WTC11 (cell line): ENCODE measurements at regions not wholly inside any gene's neighbourhood (a gene's known extent, or its start where the extent isn't known, plus 50 kb on each side); places are given as distances from the start of the nearest gene placed in this dataset.
"Not testable (repeated sequence)": the region's sequence is repeated elsewhere in the genome, so short reads cannot be mapped to it uniquely, and the experiment has no call there.

Source experiments
- ATAC-seq: fragments of 200-7000 bp; cut with Tn5 transposase; 2 replicates; pipeline ENCODE4 v1.10.0; 2021; ENCODE audit warnings: mild to moderate bottlenecking, moderate library complexity
- CTCF ChIA-PET: fragments of 300-600 bp; sonication (Branson Sonifier 250); formaldehyde crosslinking; loops from one replicate; lab custom pipeline; 2021; ENCODE audit warnings: antibody characterized with exemption; lab: Charles Lee
- POLR2A ChIA-PET: fragments of 350-600 bp; sonication (Branson Sonifier 250); formaldehyde crosslinking; loops from one replicate; lab custom pipeline; 2021; ENCODE audit warnings: antibody characterized with exemption; lab: Charles Lee
- DNase-seq: peaks from one replicate; pipeline ENCODE4 v3.0.0; 2021; ENCODE audit warnings: low spot score
- H3K27ac Mint-ChIP-seq: 2 replicates; pipeline ENCODE4 v1.8.0; 2021; ENCODE audit warnings: mixed read lengths
- H3K27me3 Mint-ChIP-seq: 2 replicates; pipeline ENCODE4 v1.8.0; 2021; ENCODE audit warnings: low read depth, mild to moderate bottlenecking, moderate library complexity, mixed read lengths
- H3K36me3 Mint-ChIP-seq: 2 replicates; pipeline ENCODE4 v1.8.0; 2021; ENCODE audit warnings: mixed read lengths
- H3K4me1 Mint-ChIP-seq: 2 replicates; pipeline ENCODE4 v1.8.0; 2022; ENCODE audit warnings: mixed read lengths
- H3K4me3 Mint-ChIP-seq: 2 replicates; pipeline ENCODE4 v1.8.0; 2021; ENCODE audit warnings: mild to moderate bottlenecking, moderate library complexity, mixed read lengths
- H3K9me3 Mint-ChIP-seq: 2 replicates; pipeline ENCODE4 v1.8.0; 2021; ENCODE audit warnings: mixed read lengths
- CREB1 ChIP-seq: sonication (generic); formaldehyde crosslinking; IDR thresholded peaks from 2 replicates; pipeline ENCODE4 v1.8.0; 2023; ENCODE audit warnings: mild to moderate bottlenecking, missing genetic modification reagents
- FOXJ3 ChIP-seq: sonication (generic); formaldehyde crosslinking; IDR thresholded peaks from 2 replicates; pipeline ENCODE4 v1.9.0; 2021; ENCODE audit warnings: missing genetic modification reagents, mild to moderate bottlenecking, borderline replicate concordance
- FOXK1 ChIP-seq: sonication (generic); formaldehyde crosslinking; IDR thresholded peaks from 2 replicates; pipeline ENCODE4 v1.8.0; 2022; ENCODE audit warnings: mild to moderate bottlenecking, moderate library complexity, missing genetic modification reagents
- TCF7 ChIP-seq: sonication (generic); formaldehyde crosslinking; IDR thresholded peaks from 2 replicates; pipeline ENCODE4 v1.8.0; 2022; ENCODE audit warnings: mild to moderate bottlenecking, low read depth, missing genetic modification reagents, moderate library complexity
- TEAD1 ChIP-seq: sonication (generic); formaldehyde crosslinking; IDR thresholded peaks from 2 replicates; pipeline ENCODE4 v1.8.0; 2022; ENCODE audit warnings: mild to moderate bottlenecking, missing genetic modification reagents
- ZBTB21 ChIP-seq: sonication (generic); formaldehyde crosslinking; IDR thresholded peaks from 2 replicates; pipeline ENCODE4 v1.8.1; 2023; ENCODE audit warnings: mild to moderate bottlenecking, missing genetic modification reagents, borderline replicate concordance
- TF ChIP-seq, protein P1 (sequence below): sonication (generic); formaldehyde crosslinking; IDR thresholded peaks from 2 replicates; pipeline ENCODE4 v1.8.0; 2022; ENCODE audit warnings: missing genetic modification reagents
- TF ChIP-seq, protein P2 (sequence below): sonication (generic); formaldehyde crosslinking; IDR thresholded peaks from 2 replicates; pipeline ENCODE4 v1.8.1; 2023; ENCODE audit warnings: mild to moderate bottlenecking, missing genetic modification reagents
- TF ChIP-seq, protein P3 (sequence below): fragments of 250-450 bp; sonication (Bioruptor Pico); IDR thresholded peaks from 2 replicates; pipeline ENCODE4 v1.8.0; 2021; ENCODE audit warnings: mild to moderate bottlenecking
- TF ChIP-seq, protein P4 (sequence below): sonication (generic); formaldehyde crosslinking; IDR thresholded peaks from 2 replicates; pipeline ENCODE4 v1.8.1; 2023; ENCODE audit warnings: mild to moderate bottlenecking, missing genetic modification reagents, moderate library complexity
- TF ChIP-seq, protein P5 (sequence below): fragments of 250-450 bp; sonication (Bioruptor Pico); IDR thresholded peaks from 2 replicates; pipeline ENCODE4 v1.9.0; 2021; ENCODE audit warnings: mild to moderate bottlenecking, borderline replicate concordance
- TF ChIP-seq, protein P6 (sequence below): sonication (generic); formaldehyde crosslinking; IDR thresholded peaks from 2 replicates; pipeline ENCODE4 v1.8.1; 2022; ENCODE audit warnings: low read depth, missing genetic modification reagents, borderline replicate concordance

DNA sequence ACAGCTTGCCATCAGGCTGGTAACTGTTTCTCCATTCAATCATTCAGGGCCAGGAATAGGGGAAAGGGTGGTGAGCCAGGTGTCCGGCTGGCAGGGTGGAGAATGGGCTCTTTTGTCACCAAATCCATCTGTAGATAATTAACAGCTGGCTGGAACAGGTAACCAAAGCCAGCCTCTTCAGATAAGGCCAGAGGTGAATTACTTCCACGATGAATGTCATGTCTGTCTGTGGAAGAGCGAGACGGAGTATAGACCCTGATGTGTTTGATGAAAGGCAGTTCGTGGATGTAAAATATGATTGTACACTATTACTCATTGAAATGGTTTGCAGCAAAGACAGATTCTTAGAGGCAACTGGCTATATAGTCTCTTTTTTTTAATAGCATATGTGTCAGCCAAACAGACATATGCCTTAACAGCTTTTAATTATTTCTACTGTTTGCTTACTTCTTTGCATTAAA is 149.8 kb downstream of the KLF6 start:
- ATAC-seq, result no peak
- H3K36me3 Mint-ChIP-seq, result no peaks in the 10 kb centered on the region
- peaks cover 11% of the 10 kb centered on the region; the same call in 1 of the 2 replicates for H3K9me3 Mint-ChIP-seq
- ChIA-PET CTCF (no interaction called here), POLR2A (no interaction called here)
- H3K4me1 Mint-ChIP-seq, result peaks cover 10% of the 10 kb centered on the region
- no peak overlapping the region for H3K27ac Mint-ChIP-seq
- H3K4me3 Mint-ChIP-seq, result no peak overlapping the region
- no peaks in the 10 kb centered on the region for H3K27me3 Mint-ChIP-seq
- DNase-seq, result no peak
- TF ChIP-seq, protein P1, sequence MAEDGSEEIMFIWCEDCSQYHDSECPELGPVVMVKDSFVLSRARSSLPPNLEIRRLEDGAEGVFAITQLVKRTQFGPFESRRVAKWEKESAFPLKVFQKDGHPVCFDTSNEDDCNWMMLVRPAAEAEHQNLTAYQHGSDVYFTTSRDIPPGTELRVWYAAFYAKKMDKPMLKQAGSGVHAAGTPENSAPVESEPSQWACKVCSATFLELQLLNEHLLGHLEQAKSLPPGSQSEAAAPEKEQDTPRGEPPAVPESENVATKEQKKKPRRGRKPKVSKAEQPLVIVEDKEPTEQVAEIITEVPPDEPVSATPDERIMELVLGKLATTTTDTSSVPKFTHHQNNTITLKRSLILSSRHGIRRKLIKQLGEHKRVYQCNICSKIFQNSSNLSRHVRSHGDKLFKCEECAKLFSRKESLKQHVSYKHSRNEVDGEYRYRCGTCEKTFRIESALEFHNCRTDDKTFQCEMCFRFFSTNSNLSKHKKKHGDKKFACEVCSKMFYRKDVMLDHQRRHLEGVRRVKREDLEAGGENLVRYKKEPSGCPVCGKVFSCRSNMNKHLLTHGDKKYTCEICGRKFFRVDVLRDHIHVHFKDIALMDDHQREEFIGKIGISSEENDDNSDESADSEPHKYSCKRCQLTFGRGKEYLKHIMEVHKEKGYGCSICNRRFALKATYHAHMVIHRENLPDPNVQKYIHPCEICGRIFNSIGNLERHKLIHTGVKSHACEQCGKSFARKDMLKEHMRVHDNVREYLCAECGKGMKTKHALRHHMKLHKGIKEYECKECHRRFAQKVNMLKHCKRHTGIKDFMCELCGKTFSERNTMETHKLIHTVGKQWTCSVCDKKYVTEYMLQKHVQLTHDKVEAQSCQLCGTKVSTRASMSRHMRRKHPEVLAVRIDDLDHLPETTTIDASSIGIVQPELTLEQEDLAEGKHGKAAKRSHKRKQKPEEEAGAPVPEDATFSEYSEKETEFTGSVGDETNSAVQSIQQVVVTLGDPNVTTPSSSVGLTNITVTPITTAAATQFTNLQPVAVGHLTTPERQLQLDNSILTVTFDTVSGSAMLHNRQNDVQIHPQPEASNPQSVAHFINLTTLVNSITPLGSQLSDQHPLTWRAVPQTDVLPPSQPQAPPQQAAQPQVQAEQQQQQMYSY (CRISPR knock-in tag), result no peak

DNA sequence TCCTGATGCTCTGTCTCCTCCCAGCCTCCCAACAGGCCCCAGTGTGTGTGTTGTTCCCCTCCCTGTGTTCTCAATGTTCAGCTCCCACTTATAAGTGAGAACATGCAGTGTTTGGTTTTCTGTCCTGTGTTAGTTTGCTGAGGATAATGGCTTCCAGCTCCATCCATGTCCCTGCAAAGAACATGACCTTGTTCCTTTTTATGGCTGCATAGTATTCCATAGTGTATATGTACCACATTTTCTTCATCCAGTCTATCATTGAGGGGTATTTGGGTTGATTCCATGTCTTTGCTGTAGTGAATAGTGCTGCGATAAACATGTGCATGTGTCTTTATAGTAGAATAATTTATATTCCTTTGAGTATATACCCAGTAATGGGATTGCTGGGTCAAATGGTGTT is 150.4 kb downstream of the KLF6 start:
- DNase-seq, H3K27ac Mint-ChIP-seq, ATAC-seq, H3K36me3 Mint-ChIP-seq, H3K4me3 Mint-ChIP-seq, H3K27me3 Mint-ChIP-seq, H3K4me1 Mint-ChIP-seq, POLR2A ChIA-PET, CTCF ChIA-PET: not testable (repeated sequence)
- H3K9me3 Mint-ChIP-seq, result peaks cover 14% of the 10 kb centered on the region; the same call in 1 of the 2 replicates

DNA sequence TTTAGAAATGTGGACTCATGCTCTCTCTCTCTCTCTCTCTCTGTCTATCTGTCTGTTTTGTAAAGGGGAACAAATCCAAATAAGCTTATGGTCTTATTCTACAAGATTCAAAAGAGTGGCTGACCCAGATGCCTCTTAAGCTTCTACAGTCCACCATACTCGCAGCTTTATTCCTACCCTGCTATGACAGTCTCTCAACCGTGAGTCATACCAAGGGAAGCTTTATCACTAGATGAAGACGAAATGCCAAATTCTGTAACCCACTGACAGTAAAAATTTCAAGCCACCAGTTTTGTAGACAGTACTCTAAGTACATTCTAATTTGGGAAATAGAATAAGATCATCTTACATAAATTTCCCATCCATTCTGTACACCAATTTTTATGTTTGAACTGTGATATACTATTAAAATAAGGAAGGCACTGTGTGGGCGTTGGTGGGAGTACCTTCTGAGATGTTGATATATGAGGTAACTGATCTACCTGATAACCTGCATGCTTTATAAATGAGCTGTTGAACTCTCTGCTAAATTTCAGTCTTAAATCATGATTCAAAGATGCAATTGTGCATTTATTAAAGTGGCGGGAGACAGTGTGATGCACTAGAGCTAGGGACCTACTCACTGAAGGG is 153.2 kb downstream of the KLF6 start:
- CTCF ChIA-PET, result no interaction called here

More for the DNA sequence above, 153.2 kb downstream of the KLF6 start:
- Mint-ChIP-seq H3K4me3 (no peak overlapping the region), H3K9me3 (peaks cover 16% of the 10 kb centered on the region), H3K27ac (no peak overlapping the region), H3K36me3 (no peaks in the 10 kb centered on the region), H3K4me1 (peaks cover 7% of the 10 kb centered on the region)
- DNase-seq (no peak), ATAC-seq (no peak)
- POLR2A ChIA-PET, result no interaction called here
- TF ChIP-seq, protein P2, sequence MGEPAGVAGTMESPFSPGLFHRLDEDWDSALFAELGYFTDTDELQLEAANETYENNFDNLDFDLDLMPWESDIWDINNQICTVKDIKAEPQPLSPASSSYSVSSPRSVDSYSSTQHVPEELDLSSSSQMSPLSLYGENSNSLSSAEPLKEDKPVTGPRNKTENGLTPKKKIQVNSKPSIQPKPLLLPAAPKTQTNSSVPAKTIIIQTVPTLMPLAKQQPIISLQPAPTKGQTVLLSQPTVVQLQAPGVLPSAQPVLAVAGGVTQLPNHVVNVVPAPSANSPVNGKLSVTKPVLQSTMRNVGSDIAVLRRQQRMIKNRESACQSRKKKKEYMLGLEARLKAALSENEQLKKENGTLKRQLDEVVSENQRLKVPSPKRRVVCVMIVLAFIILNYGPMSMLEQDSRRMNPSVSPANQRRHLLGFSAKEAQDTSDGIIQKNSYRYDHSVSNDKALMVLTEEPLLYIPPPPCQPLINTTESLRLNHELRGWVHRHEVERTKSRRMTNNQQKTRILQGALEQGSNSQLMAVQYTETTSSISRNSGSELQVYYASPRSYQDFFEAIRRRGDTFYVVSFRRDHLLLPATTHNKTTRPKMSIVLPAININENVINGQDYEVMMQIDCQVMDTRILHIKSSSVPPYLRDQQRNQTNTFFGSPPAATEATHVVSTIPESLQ (CRISPR knock-in tag), result no peak
- no peak for TF ChIP-seq FOXJ3 (CRISPR knock-in tag)
- no peak for TF ChIP-seq CREB1 (CRISPR knock-in tag)
- TF ChIP-seq, protein P3, sequence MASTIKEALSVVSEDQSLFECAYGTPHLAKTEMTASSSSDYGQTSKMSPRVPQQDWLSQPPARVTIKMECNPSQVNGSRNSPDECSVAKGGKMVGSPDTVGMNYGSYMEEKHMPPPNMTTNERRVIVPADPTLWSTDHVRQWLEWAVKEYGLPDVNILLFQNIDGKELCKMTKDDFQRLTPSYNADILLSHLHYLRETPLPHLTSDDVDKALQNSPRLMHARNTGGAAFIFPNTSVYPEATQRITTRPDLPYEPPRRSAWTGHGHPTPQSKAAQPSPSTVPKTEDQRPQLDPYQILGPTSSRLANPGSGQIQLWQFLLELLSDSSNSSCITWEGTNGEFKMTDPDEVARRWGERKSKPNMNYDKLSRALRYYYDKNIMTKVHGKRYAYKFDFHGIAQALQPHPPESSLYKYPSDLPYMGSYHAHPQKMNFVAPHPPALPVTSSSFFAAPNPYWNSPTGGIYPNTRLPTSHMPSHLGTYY (CRISPR knock-in tag), result no peak
- TF ChIP-seq, protein P4, sequence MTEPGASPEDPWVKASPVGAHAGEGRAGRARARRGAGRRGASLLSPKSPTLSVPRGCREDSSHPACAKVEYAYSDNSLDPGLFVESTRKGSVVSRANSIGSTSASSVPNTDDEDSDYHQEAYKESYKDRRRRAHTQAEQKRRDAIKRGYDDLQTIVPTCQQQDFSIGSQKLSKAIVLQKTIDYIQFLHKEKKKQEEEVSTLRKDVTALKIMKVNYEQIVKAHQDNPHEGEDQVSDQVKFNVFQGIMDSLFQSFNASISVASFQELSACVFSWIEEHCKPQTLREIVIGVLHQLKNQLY, result no peak
- TF ChIP-seq, protein P5, sequence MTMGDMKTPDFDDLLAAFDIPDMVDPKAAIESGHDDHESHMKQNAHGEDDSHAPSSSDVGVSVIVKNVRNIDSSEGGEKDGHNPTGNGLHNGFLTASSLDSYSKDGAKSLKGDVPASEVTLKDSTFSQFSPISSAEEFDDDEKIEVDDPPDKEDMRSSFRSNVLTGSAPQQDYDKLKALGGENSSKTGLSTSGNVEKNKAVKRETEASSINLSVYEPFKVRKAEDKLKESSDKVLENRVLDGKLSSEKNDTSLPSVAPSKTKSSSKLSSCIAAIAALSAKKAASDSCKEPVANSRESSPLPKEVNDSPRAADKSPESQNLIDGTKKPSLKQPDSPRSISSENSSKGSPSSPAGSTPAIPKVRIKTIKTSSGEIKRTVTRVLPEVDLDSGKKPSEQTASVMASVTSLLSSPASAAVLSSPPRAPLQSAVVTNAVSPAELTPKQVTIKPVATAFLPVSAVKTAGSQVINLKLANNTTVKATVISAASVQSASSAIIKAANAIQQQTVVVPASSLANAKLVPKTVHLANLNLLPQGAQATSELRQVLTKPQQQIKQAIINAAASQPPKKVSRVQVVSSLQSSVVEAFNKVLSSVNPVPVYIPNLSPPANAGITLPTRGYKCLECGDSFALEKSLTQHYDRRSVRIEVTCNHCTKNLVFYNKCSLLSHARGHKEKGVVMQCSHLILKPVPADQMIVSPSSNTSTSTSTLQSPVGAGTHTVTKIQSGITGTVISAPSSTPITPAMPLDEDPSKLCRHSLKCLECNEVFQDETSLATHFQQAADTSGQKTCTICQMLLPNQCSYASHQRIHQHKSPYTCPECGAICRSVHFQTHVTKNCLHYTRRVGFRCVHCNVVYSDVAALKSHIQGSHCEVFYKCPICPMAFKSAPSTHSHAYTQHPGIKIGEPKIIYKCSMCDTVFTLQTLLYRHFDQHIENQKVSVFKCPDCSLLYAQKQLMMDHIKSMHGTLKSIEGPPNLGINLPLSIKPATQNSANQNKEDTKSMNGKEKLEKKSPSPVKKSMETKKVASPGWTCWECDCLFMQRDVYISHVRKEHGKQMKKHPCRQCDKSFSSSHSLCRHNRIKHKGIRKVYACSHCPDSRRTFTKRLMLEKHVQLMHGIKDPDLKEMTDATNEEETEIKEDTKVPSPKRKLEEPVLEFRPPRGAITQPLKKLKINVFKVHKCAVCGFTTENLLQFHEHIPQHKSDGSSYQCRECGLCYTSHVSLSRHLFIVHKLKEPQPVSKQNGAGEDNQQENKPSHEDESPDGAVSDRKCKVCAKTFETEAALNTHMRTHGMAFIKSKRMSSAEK (CRISPR knock-in tag), result no peak
- no peak for TF ChIP-seq ZBTB21 (CRISPR knock-in tag)
- TF ChIP-seq, protein P1 (CRISPR knock-in tag), result no peak
- no peak for TF ChIP-seq TEAD1 (CRISPR knock-in tag)
- no peak for TF ChIP-seq FOXK1
- TF ChIP-seq, protein P6, sequence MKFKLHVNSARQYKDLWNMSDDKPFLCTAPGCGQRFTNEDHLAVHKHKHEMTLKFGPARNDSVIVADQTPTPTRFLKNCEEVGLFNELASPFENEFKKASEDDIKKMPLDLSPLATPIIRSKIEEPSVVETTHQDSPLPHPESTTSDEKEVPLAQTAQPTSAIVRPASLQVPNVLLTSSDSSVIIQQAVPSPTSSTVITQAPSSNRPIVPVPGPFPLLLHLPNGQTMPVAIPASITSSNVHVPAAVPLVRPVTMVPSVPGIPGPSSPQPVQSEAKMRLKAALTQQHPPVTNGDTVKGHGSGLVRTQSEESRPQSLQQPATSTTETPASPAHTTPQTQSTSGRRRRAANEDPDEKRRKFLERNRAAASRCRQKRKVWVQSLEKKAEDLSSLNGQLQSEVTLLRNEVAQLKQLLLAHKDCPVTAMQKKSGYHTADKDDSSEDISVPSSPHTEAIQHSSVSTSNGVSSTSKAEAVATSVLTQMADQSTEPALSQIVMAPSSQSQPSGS (CRISPR knock-in tag), result no peak
- no peak for TF ChIP-seq TCF7 (CRISPR knock-in tag)
- TF ChIP-seq, all 79 proteins: peak for 0
- no peaks in the 10 kb centered on the region for H3K27me3 Mint-ChIP-seq
